HG03097 (cell line): ENCODE measurements at regions not wholly inside any gene's neighbourhood (a gene's known extent, or its start where the extent isn't known, plus 50 kb on each side); places are given as distances from the start of the nearest gene placed in this dataset.

Source experiments
- ATAC-seq: cut with Tn5 transposase; IDR thresholded peaks from one replicate; pipeline ENCODE4 v1.9.1; 2021; ENCODE audit not compliant: unreplicated experiment, low FRiP score

DNA sequence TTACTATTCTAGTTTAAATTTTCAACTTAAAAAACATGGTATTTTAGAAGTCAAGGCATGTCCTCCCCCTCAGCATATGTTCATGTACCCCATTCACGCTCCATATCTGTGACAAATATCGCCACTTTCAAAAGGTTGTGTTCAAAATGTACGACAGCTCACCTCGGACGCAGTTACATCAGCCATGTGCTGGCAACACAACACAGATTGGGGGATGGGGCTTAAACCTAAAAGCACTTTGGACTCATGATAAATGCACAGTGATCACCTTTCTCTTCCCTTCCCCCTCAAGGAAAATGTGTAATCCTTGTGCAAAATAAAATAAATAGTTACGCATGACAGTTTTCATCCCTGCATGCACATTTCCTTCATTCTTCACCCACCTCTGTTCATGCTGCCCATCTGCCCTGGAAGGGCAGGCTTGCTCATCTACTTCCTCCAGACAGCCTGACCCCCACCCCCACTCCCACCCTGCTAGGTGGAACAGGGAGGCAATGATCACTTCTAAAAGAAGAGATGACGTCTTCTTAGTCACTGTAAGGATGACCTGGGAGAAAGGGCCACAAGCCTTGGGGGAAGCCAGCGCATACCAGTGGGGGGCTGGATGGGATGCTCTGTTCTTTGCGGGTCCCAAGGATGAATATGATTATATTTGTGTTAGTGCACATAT lies 271.4 kb upstream of the SEMA6D start:
- ATAC-seq = no peak

GRCh38 chr15:47460795-47461573 lies 256.3 kb upstream of the SEMA6D start:
- ATAC-seq = no peak

DNA sequence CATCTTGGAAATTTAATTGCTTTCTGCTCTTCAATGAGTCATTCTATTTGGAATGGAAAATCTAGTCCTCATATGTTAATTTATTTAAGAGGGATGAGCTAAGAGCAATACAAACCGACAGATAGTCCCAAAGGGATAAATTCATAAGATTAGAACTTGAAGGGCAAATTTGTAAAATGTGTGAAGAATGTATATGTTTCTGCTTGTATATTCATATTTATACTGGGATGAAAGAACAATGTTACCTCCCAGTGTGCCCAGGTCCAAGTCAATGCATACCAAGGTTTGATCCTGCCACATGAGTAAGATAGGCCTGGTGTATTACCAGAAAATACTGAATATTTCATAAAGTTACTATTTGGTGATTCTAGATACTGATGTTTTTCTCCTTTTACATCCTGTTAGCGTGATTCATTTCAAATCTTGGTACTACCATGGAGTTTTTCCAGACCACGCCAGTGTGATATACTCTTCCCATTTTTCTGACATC lies 255.6 kb upstream of the SEMA6D start:
- ATAC-seq = no peak

GRCh38 chr15:47466357-47466756 lies 250.9 kb upstream of the SEMA6D start:
- no peak for ATAC-seq

DNA sequence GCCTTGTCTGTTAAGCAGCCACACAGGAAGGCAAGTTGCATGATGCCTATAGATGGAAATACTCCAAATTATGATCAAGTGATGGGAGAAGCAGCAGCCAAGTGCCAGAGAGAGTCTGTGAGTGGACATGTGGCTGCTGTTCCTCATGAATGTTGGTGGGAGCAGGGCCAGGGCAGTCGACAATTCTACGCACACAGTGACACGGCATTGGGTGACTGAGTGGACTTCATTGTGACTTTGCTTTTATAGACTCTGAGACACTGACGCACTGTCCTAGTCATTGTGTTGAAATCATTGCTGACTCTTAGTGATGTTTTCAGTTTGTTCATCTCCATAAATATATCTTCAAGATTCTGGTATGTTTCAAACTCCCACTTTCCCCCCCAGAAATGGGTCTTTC lies 246.3 kb upstream of the SEMA6D start:
- ATAC-seq = no peak

- no peak for ATAC-seq
Observed at GRCh38 chr15:47473106-47473725, 244.1 kb upstream of the SEMA6D start.

- ATAC-seq = no peak
Observed at GRCh38 chr15:47473832-47474231, 243.5 kb upstream of the SEMA6D start.

- ATAC-seq = no peak
Observed at GRCh38 chr15:47475336-47475735, 242.0 kb upstream of the SEMA6D start.

DNA sequence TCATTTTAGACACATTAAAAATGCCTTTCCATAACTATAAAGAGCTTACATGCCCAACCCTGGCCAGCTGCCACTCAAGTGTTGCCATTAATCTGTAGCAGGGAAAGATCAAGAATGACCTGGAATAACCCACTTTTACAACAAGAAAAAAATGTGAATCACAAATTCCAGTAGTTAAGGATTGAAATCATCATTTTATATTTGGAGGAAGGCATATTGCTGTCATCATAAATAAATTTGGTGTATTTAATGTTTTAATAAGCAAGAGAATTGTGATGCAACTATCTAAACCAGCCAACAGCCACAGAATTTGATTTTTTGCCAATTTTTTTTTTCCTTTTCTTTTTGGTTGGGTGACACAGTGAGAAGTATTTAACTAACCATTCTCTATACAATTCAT lies 240.0 kb upstream of the SEMA6D start:
- no peak for ATAC-seq

GRCh38 chr15:47484059-47484458 lies 233.2 kb upstream of the SEMA6D start:
- ATAC-seq = no peak

DNA sequence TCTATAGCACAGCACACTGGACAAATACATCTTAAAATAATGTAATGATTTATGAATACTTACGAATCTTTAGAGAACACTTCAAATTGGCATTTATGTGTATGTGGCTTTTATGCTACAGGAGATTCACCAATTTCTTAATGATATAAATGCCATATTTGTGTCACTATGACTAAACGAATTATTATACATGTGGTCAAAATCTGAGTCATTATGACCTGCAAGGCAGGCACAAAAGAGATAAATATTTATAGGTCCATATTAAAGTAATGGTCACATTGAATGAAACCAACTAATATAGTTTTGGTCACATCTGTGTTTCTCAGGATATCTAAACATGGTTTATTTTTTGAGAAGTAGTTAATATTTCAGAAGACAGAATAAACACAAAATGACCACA lies 232.3 kb upstream of the SEMA6D start:
- ATAC-seq = no peak

DNA sequence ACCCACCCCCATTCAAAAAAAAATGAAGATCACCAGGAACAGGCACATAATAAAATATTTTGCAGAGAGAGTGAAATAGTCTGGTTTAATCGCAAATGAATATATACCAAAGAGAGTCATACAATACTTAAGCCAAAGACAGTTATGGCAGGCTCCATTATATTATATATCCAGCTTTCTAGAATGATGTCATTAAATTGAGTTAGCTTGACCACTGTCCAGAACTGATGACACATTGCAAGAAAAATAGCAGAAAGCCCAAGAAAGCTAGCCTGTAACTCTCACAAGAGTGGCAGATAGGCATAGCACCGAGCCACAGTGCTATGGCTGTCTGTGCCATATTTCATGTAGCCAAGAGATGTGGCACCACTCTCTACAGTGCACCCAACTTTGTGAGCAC lies 231.9 kb upstream of the SEMA6D start:
- no peak for ATAC-seq

- ATAC-seq = no peak
Observed at GRCh38 chr15:47486040-47486439, 231.3 kb upstream of the SEMA6D start.

DNA sequence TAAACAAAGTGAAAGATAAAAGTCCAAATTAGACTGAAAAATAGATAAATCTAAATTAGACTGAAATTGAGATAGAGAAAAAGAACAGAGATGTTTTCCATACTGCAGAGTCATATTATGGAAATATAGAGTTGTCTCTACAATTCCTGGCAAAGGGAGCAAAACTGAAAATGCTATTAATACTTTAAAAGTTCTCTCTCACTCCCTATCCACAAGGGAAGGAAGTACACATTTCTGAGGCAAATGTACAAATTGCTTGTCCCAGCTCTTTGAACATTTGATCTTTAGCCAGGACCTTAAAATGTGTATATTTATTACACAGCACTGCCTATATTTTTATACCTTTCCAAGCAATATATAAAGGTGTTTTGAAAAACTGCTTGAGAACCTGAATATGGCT lies 225.1 kb upstream of the SEMA6D start:
- no peak for ATAC-seq

GRCh38 chr15:47493357-47494247 lies 223.7 kb upstream of the SEMA6D start:
- no peak for ATAC-seq

DNA sequence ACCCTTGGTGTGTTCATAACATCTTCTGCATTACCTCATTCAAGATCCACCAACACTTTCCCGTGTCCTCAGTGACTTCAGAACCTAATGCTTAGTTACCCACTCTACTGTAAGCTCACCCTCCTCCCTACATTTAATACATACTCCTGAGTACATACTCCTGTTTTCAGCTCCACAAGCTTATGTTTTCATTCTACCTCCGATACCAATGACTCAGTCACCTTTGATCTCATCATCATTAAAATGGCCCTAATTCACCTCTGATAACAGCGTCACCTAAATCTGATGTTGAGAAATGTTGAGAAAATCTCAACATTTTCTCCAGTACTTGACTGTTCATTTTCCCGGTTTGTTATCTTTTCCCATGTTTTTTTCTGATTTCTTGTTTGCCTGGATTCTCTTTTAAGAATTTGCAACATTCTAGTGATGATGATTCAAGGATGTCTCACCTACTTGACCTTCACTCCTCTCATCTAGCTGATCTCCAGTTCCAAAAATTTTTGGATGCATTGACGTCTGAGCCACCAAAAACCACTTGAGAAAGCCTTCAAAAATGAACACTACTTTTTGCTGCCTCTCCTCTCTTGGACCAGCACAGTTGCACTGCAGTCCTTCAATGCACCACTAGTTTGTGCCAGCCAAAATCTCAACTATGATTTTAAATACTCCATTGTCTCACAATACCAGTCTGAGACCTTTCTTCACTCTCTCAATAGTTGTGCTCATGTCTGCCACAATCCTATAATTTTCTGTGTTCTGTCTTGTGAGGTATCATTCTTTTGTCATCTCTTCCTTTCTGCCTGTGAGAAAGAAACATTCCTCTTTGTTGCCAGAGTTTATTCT lies 220.7 kb upstream of the SEMA6D start:
- no peak for ATAC-seq

DNA sequence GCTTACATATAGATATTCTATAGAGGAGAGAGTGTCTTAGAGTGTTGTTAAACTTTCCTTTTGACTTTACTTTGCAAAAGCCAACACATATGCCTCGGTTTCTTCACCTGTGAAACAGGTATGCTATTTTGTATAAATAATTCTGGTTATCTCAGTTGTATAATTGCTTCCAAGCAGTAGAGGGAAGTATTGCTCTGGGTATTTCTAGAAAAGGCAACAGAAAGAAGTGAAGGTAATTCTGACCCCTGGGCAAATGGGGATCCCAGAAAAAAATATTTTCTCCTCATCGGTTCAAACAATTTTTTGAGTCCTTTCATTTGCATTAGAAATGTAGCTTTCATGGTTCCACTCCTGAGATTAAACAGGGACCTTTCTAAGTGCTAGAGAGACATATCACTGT lies 216.5 kb upstream of the SEMA6D start:
- no peak for ATAC-seq

DNA sequence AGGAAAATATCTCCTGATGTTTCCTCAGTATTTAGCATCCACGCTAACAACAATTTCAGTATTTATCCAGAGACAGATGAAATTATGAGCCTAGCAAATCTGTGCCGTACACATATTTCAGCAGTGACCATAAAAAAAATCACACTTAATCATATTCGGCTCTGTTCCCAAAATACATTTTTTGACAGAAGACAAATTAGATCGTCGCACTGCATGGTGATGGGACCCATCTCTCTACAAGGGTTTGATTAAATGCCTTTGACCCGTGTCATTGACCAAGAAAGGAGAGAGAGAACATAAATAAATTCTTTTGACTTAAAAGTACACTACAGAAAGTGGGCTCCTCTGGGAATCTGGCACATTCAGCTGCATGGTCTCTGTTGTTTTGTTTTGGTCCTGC lies 215.3 kb upstream of the SEMA6D start:
- no peak for ATAC-seq

DNA sequence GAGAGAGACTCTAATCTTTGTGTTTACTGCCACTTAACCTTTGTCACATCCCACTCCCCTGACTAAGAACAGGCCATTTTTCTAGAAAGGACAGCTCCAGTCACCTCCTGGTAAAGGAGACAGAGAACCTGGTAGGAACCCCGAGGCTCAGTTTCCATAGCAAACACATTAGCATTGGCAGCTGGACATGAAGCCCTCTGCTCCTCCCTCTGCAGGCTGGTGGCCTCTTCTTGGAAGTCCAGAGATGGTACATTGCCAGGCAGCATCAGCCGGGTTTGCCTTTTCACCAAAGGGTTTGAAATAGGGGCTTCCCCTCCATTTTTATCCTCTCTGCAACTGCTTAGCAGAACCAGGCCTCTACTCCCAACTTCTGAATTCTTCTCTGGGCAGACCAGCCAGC lies 213.4 kb upstream of the SEMA6D start:
- no peak for ATAC-seq
